ENCODE measurements at regions not wholly inside any gene's neighbourhood (a gene's known extent, or its start where the extent isn't known, plus 50 kb on each side); places are given as distances from the start of the nearest gene placed in this dataset.
"Not testable (repeated sequence)": the region's sequence is repeated elsewhere in the genome, so short reads cannot be mapped to it uniquely, and the experiment has no call there.

- DNase-seq (ENCODE audit: extremely low read depth in 1 of 2, low read depth in 1 of 2): no peak
Observed at GRCh38 chr21:16113052-16113715, 383.4 kb downstream of the USP25 start.

GRCh38 chr21:16115461-16115860, 385.7 kb downstream of the USP25 start:
- no peak for DNase-seq (ENCODE audit: extremely low read depth in 1 of 2, low read depth in 1 of 2)

- no peak for DNase-seq (ENCODE audit: extremely low read depth in 1 of 2, low read depth in 1 of 2)
Observed at GRCh38 chr21:16116069-16116468, 386.3 kb downstream of the USP25 start.

GRCh38 chr21:16116798-16117197, 387.0 kb downstream of the USP25 start:
- no peak for DNase-seq (ENCODE audit: extremely low read depth in 1 of 2, low read depth in 1 of 2)

- DNase-seq (ENCODE audit: extremely low read depth in 1 of 2, low read depth in 1 of 2): no peak
Observed at GRCh38 chr21:16117331-16117730, 387.5 kb downstream of the USP25 start.

GRCh38 chr21:16117851-16118590, 388.2 kb downstream of the USP25 start:
- no peak for DNase-seq (ENCODE audit: extremely low read depth in 1 of 2, low read depth in 1 of 2)

- no peak for DNase-seq (ENCODE audit: extremely low read depth in 1 of 2, low read depth in 1 of 2)
Observed at GRCh38 chr21:16124378-16125138, 394.8 kb downstream of the USP25 start.

- DNase-seq (ENCODE audit: extremely low read depth in 1 of 2, low read depth in 1 of 2): no peak
Observed at GRCh38 chr21:16125274-16125673, 395.5 kb downstream of the USP25 start.

- DNase-seq (ENCODE audit: extremely low read depth in 1 of 2, low read depth in 1 of 2): not testable (repeated sequence)
Observed at GRCh38 chr21:16132453-16132852, 402.7 kb downstream of the USP25 start.

GRCh38 chr21:16133248-16133647, 403.5 kb downstream of the USP25 start:
- no peak for DNase-seq (ENCODE audit: extremely low read depth in 1 of 2, low read depth in 1 of 2)

GRCh38 chr21:16134134-16134533, 404.4 kb downstream of the USP25 start:
- DNase-seq (ENCODE audit: extremely low read depth in 1 of 2, low read depth in 1 of 2): no peak

- no peak for DNase-seq (ENCODE audit: extremely low read depth in 1 of 2, low read depth in 1 of 2)
Observed at GRCh38 chr21:16137106-16137505, 407.3 kb downstream of the USP25 start.

- DNase-seq (ENCODE audit: extremely low read depth in 1 of 2, low read depth in 1 of 2): no peak
Observed at GRCh38 chr21:16145052-16145451, 415.3 kb downstream of the USP25 start.

- DNase-seq (ENCODE audit: extremely low read depth in 1 of 2, low read depth in 1 of 2): no peak
Observed at GRCh38 chr21:16145479-16145878, 415.7 kb downstream of the USP25 start.

GRCh38 chr21:16154321-16154720, 424.5 kb downstream of the USP25 start:
- no peak for DNase-seq (ENCODE audit: extremely low read depth in 1 of 2, low read depth in 1 of 2)

- no peak for DNase-seq (ENCODE audit: extremely low read depth in 1 of 2, low read depth in 1 of 2)
Observed at GRCh38 chr21:16154951-16155635, 425.3 kb downstream of the USP25 start.

GRCh38 chr21:16156841-16157489, 427.2 kb downstream of the USP25 start:
- DNase-seq (ENCODE audit: extremely low read depth in 1 of 2, low read depth in 1 of 2): no peak

- no peak for DNase-seq (ENCODE audit: extremely low read depth in 1 of 2, low read depth in 1 of 2)
Observed at GRCh38 chr21:16159213-16159970, 429.6 kb downstream of the USP25 start.

- DNase-seq (ENCODE audit: extremely low read depth in 1 of 2, low read depth in 1 of 2): no peak
Observed at GRCh38 chr21:16159971-16160350, 430.2 kb downstream of the USP25 start.

GRCh38 chr21:16162953-16163352, 433.2 kb downstream of the USP25 start:
- DNase-seq (ENCODE audit: extremely low read depth in 1 of 2, low read depth in 1 of 2): no peak

Measured in stimulated activated CD8-positive, alpha-beta memory T cell treated with anti-CD3 and anti-CD28 coated beads, Interleukin-7, amount 100 ng/mL, for 48 hours (primary cell).